Loucy (cell line): ENCODE measurements at regions not wholly inside any gene's neighbourhood (a gene's known extent, or its start where the extent isn't known, plus 50 kb on each side); places are given as distances from the start of the nearest gene placed in this dataset.

Source experiments
- H2AFZ ChIP-seq: fragments of 200-600 bp; sonication (generic); 2 replicates; pipeline ENCODE4 v1.6.0; 2016; ENCODE audit warnings: antibody characterized with exemption, mild to moderate bottlenecking, low read length, moderate library complexity
- H3F3A ChIP-seq: fragments of 200-600 bp; 2 replicates; pipeline ENCODE4 v1.6.0; 2016; ENCODE audit warnings: antibody characterized with exemption, low read depth, mild to moderate bottlenecking
- H3K27me3 ChIP-seq: fragments of 200-600 bp; sonication (generic); 2 replicates; pipeline ENCODE4 v1.6.1; 2014; ENCODE audit warnings: low read length, mild to moderate bottlenecking; ENCODE audit not compliant: insufficient read depth, poor library complexity, severe bottlenecking
- H3K36me3 ChIP-seq: fragments of 200-600 bp; sonication (generic); 2 replicates; pipeline ENCODE4 v1.6.1; 2016; ENCODE audit warnings: low read length; ENCODE audit not compliant: insufficient read depth
- H3K4me1 ChIP-seq: fragments of 200-600 bp; sonication (generic); 2 replicates; pipeline ENCODE4 v1.5.1; 2014; ENCODE audit warnings: low read length, mild to moderate bottlenecking; ENCODE audit not compliant: insufficient read depth, poor library complexity, severe bottlenecking
- H3K4me2 ChIP-seq: fragments of 200-600 bp; sonication (generic); 2 replicates; pipeline ENCODE4 v1.6.0; 2014; ENCODE audit warnings: antibody characterized with exemption, low read length, low read depth, mild to moderate bottlenecking; ENCODE audit not compliant: poor library complexity, severe bottlenecking
- H3K4me3 ChIP-seq: fragments of 200-600 bp; sonication (generic); 2 replicates; pipeline ENCODE4 v1.5.1; 2014; ENCODE audit warnings: low read length, mild to moderate bottlenecking, mixed read lengths; ENCODE audit not compliant: poor library complexity, severe bottlenecking
- H3K79me2 ChIP-seq: fragments of 200-600 bp; sonication (generic); 2 replicates; pipeline ENCODE4 v1.6.1; 2014; ENCODE audit warnings: low read length; ENCODE audit not compliant: insufficient read depth
- H3K9ac ChIP-seq: fragments of 200-600 bp; sonication (generic); 2 replicates; pipeline ENCODE4 v1.6.0; 2014; ENCODE audit warnings: mild to moderate bottlenecking, low read depth, low read length, moderate library complexity; ENCODE audit not compliant: poor library complexity, severe bottlenecking
- H3K9me2 ChIP-seq: fragments of 200-600 bp; sonication (generic); replicated peaks from 2 replicates; pipeline ENCODE4 v1.6.1; 2016; ENCODE audit warnings: low read depth, low read length, mixed read lengths
- H3K9me3 ChIP-seq: fragments of 200-600 bp; sonication (generic); 2 replicates; pipeline ENCODE4 v1.6.1; 2014; ENCODE audit warnings: mild to moderate bottlenecking, antibody characterized with exemption, low read length, low read depth; ENCODE audit not compliant: insufficient read depth
- H4K20me1 ChIP-seq: fragments of 200-600 bp; sonication (generic); 2 replicates; pipeline ENCODE4 v1.6.0; 2014; ENCODE audit warnings: antibody characterized with exemption, low read length, mild to moderate bottlenecking; ENCODE audit not compliant: insufficient read depth, poor library complexity, severe bottlenecking
- EZH2phosphoT487 ChIP-seq: fragments of 200-600 bp; IDR thresholded peaks from 2 replicates; pipeline ENCODE4 v1.6.1; 2018; ENCODE audit warnings: antibody characterized with exemption, mild to moderate bottlenecking, moderate library complexity, borderline replicate concordance
- TF ChIP-seq, protein P1 (sequence below): fragments of 200-600 bp; sonication (generic); conservative IDR thresholded peaks from 2 replicates; pipeline ENCODE4 v1.5.1; 2014; ENCODE audit warnings: mild to moderate bottlenecking, antibody characterized with exemption, low read length

DNA sequence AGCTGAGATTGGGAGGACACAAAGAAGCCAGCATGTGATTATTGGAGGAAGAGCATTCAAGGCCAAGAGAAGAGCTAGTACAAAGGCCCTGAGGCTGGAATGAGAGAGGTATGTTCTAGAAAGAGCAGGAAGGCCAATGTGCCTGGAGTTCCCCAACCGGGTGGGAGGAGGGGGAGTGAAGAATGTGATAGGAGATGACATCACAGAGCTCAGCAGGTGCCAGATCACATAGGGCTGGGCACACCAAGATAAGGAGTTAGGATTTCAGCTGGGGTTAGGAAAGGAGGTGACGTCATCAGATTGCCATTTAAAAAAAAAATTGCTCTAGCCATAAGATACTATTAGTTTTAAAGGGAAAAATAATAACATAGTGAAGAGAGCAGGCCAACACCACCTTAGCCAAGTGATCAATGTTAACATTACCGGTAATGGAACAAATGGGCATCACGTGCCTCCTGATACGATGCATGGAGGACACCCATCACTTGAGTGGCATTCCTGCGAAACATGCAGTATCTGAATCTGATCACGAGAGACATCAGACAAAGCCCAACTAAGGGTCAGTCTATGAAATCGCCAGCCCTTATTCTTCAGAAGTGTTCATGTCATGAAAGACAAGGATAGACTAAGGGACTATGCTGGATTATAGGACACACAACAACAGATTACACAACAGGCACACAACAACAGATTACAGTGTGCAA, 344.3 kb downstream of the BCOR start:
- Histone ChIP-seq H3K9me3 (no peaks in the 10 kb centered on the region), H3K4me1 (peaks cover 17% of the 10 kb centered on the region), H2AFZ (no peak overlapping the region)

DNA sequence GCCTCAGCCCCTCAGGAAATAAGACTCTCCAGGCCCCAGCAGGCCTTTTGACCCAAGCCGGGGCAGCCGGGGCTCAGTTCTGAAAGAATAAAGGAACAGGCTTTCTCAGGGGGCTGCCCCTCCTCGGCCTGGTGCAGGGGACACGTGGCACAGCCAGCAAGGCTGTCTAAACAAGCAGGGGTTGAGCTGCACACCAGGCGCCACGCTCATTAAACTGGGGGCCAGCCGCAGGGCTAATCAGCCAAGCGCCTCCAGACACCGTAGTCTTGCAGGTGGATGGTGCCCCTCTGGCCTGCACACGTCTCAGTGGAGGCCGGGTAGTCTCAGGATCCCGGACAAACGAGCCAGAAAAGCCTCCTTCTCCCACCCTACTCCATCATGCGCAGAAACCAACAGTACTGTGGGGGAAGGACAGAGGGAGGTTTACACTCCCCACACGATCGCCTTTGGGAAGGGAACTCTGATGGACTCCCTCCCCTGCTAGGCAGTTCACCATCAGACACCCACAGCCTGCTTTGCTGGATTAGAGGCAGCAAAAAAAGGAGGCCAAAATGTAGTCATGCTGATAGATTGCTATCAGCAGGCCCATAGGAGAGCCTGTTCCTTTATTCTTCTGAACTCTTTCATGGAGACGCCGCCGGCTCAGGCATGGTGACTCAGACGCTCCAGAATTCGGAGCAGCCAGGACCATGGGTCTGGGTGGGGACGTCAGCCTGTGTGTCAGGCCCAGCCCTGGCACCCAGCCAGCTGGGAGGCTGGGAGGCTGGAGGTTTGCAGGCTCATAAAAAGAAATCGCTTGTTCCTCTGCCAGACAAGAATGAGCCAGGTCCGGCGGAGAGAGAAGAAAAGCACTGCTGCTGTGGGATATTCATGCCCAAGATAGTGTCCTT, 342.4 kb downstream of the BCOR start:
- Histone ChIP-seq H3K4me3 (no peak overlapping the region), H3K9me2 (no peaks in the 10 kb centered on the region), H3K4me1 (peaks cover 14% of the 10 kb centered on the region), H3K79me2 (no peaks in the 10 kb centered on the region), H3K27me3 (no peaks in the 10 kb centered on the region), H3K4me2 (no peak overlapping the region), H3K9ac (no peak overlapping the region), H3F3A (no peaks in the 10 kb centered on the region), H3K9me3 (no peaks in the 10 kb centered on the region), H3K36me3 (no peaks in the 10 kb centered on the region), H4K20me1 (no peaks in the 10 kb centered on the region), H2AFZ (no peak overlapping the region)
- no peak for TF ChIP-seq EZH2phosphoT487
- TF ChIP-seq, protein P1, sequence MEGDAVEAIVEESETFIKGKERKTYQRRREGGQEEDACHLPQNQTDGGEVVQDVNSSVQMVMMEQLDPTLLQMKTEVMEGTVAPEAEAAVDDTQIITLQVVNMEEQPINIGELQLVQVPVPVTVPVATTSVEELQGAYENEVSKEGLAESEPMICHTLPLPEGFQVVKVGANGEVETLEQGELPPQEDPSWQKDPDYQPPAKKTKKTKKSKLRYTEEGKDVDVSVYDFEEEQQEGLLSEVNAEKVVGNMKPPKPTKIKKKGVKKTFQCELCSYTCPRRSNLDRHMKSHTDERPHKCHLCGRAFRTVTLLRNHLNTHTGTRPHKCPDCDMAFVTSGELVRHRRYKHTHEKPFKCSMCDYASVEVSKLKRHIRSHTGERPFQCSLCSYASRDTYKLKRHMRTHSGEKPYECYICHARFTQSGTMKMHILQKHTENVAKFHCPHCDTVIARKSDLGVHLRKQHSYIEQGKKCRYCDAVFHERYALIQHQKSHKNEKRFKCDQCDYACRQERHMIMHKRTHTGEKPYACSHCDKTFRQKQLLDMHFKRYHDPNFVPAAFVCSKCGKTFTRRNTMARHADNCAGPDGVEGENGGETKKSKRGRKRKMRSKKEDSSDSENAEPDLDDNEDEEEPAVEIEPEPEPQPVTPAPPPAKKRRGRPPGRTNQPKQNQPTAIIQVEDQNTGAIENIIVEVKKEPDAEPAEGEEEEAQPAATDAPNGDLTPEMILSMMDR = no peak

More for the DNA sequence above, 344.3 kb downstream of the BCOR start:
- H3K4me3 ChIP-seq = no peak overlapping the region
- H3K9ac ChIP-seq = no peak overlapping the region
- no peaks in the 10 kb centered on the region for H3K36me3 ChIP-seq
- no peaks in the 10 kb centered on the region for H4K20me1 ChIP-seq
- no peaks in the 10 kb centered on the region for H3K9me2 ChIP-seq
- H3K27me3 ChIP-seq = no peaks in the 10 kb centered on the region
- no peaks in the 10 kb centered on the region for H3F3A ChIP-seq
- no peak overlapping the region for H3K4me2 ChIP-seq
- no peaks in the 10 kb centered on the region for H3K79me2 ChIP-seq
- TF ChIP-seq, protein P1 = no peak
- no peak for TF ChIP-seq EZH2phosphoT487

DNA sequence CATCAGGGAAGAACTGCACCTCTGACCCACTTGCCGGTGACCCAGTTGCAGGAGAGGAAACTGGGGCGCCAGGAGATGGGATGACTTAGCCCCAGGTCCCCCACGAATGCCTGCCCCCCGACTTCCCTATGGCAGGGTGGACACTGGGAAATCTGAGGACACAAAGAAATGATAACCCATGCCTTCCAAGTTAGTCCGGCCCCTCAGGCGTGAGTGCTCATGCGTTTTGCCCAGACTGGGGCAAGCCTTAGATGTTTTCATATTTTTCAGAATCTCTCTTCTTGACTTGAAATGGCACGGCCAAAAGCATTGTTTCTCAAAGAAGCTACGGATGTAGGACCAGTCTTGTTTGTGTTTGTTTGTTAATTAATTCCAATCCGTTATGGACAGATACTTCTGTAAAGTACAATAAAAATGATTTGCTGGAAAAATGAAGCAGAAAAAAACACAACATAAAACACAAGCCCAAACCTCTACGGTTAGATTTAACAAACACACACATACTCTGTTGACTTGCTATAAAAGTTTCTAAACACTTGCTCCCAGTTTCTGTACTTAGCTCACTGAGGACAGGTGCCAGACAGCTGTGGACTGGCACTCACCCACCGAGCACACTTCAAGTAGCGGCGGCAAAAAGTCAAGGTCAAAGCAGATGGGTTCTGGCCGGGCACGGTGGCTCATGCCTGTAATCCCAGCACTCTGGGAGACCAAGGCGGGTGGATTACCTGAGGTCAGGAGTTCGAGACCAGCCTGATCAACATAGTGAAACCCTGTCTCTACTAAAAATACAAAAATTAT, 341.5 kb downstream of the BCOR start:
- Histone ChIP-seq H3K9ac (no peak overlapping the region), H3K79me2 (no peaks in the 10 kb centered on the region), H4K20me1 (no peaks in the 10 kb centered on the region), H3K9me3 (no peaks in the 10 kb centered on the region), H3K4me2 (no peak overlapping the region), H3F3A (no peaks in the 10 kb centered on the region), H3K4me1 (peaks cover 7% of the 10 kb centered on the region), H3K4me3 (no peak overlapping the region), H3K9me2 (no peaks in the 10 kb centered on the region), H2AFZ (no peak overlapping the region), H3K36me3 (no peaks in the 10 kb centered on the region), H3K27me3 (no peaks in the 10 kb centered on the region)
- TF ChIP-seq EZH2phosphoT487 = no peak
- TF ChIP-seq, protein P1 = no peak
